Stimulated activated CD4-positive, alpha-beta T cell treated with anti-CD3 and anti-CD28 coated beads, Interleukin-4, amount 100 ng/mL, for 4 hours (primary cell): ENCODE measurements at regions not wholly inside any gene's neighbourhood (a gene's known extent, or its start where the extent isn't known, plus 50 kb on each side); places are given as distances from the start of the nearest gene placed in this dataset.

Experiments
- DNase-seq, 2 experiments: peaks; one replicate each; pipeline ENCODE4 v3.0.0-alpha.2; 2020

DNA sequence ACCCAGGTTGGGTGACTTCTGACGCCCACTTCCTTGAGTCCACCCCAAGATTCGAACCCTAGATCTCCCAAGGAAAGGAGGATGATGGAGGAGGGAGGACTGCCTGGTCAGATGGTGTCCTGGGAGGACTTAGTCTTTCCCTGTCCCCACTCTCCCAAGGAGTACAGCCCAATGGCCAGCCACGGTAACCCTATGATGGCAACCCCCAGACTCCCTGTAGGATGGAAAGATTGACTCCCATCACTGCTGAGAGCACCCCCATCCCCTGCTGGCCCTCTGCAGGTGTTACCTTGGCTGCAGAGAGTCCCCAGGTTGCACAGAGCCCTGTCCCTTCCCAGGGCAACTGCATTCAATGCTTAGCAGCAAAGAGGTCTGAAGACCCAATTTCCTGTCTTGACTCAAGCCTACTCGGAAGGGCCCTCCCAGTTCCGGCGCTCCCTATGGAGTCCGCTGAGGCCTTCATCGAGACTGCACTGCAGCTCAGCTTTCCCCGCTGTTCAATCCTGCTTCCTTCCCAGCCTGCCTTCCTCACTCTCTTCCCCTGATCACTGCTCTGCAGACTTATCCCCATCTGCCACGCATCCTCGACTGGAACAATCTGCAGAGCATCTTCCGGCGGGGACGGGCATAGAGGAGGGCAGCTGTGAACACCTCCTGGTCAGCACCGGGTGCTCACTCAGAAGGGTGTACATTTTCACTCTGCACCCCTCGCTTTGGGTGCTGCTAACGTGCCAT, 50.8 kb upstream of the OCM2 start:
- DNase-seq: no peak

DNA sequence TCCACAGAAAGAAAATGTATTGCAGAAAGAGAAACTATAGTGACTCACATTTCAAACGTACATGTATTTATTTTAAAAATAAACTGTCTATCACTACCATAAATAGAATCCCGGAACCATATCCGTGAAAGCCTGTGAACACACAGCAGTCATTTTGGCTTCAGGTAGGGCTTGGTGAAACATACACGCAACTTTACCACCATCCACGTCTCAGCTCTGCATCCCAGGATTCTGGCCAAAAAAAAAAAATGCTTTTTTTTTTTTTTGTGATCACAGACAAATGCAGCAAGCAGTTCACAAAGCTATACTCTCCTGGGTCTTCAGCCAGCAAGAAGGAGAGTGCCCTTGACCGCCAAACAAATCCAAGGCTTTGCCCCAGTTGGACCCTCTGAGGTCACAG, 56.8 kb upstream of the OCM2 start:
- no peak for DNase-seq

DNA sequence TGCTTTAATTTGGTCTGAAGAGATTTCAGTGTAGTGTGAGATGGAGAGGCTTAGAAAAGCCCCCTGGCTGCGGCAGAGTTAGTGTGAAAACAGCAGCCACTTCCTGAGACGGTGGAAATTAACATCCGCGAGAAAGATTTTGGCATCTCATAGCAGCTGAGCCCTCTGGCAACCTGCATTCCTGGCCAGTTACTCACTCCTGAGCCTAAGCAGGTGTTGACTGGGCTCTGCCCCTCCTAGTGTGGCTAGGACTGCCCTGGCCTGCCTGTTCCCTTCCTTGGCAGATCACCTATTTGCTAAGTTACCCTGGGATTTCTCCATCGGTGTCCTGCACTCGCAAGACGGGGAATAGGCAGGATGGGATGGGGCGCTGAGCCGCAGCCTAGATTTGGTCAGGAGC, 57.6 kb upstream of the LMTK2 start:
- DNase-seq: no peak

DNA sequence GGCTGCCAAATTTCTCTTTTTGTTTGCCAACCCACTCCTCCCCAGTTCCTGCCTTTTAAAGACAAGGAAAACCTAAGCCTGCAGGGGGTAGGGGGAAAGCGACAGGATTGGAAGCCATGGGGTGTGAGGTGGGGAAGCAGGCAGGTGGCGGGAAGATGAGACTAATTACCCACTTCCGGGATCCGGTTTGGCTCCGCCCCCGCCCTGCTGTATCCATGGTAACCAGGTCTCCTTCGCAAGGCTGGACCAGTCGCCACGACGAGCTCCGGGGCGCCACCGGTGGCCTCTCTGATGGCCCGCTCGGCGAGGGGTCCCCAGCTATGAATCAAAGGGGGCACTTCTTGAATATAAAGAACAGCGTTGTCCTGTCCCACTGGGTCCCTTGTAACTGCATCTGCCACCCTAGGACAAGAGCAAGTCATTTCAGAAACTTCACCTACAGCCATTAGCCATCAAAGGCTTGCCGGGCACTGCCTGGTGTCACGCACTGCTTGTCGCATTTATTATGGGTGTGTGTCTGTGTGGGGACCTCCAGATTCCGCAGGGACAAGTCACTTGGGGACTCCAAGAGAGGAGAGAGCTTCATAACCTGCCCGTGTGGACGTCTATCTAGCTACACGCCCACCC, 55.4 kb upstream of the LMTK2 start:
- peak; percentile 54 to 57 for DNase-seq

DNA sequence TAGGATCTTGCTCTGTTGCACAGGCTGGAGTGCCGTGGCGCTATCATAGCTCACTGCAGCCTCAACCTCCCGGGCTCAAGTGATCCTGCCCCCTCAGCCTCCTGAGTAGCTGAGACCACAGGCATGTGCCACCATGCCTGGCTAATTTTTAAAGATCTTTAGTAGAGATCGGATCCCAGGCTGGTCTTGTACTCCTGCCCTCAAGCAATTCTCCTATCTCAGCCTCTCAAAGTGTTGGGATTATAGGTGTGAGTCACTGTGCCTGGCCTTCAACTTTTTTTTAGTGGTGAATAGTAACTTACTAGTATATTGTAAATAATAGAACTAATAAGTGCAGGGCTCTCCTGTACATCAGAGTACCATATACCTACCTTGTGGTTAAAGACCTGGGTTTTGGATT, 52.1 kb upstream of the LMTK2 start:
- no peak for DNase-seq

DNA sequence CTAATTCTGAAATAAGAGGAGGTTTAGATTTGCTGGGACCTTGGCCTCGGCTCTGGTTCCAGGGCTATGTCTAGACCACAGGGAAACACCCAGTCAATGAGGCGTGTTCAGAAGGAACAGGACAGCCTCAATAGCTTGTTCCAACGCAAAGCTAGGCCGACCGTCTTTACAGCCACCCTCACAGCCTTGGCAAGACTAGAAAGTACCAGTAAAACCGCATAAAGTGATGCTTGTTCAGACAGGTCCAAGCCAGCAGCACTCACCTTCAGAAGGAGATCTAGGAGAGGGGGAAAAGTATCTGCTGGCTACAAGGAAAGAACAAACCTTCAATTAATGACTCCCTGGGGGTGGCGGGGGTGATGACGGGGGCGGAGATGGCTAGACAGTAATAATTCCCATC, 50.1 kb upstream of the LMTK2 start:
- no peak for DNase-seq
